GM10248 (cell line): ENCODE measurements at regions not wholly inside any gene's neighbourhood (a gene's known extent, or its start where the extent isn't known, plus 50 kb on each side); places are given as distances from the start of the nearest gene placed in this dataset.

Experiments used
- CTCF ChIA-PET: fragments of 300-600 bp; sonication (Branson Sonifier 250); formaldehyde crosslinking; extraction: SDS; loops from one replicate; lab custom pipeline; 2021; ENCODE audit warnings: antibody characterized with exemption; lab: Yijun Ruan, JAX
- POLR2A ChIA-PET: fragments of 350-650 bp; sonication (Branson Sonifier 250); formaldehyde crosslinking; extraction: SDS; loops from one replicate; lab custom pipeline; 2020; ENCODE audit warnings: antibody characterized with exemption; lab: Yijun Ruan, JAX
- DNase-seq: peaks from one replicate; pipeline ENCODE4 v3.0.0; 2012; ENCODE audit errors: extremely low spot score
- TF ChIP-seq, protein P1 (sequence below): IDR thresholded peaks from 2 replicates; pipeline ENCODE4 v1.5.1; 2012; ENCODE audit warnings: mild to moderate bottlenecking, low read depth; ENCODE audit errors: extremely low read depth, missing control alignments, control extremely low read depth

GRCh38 chrX:69033936-69034335 is 131.3 kb downstream of the PJA1 start:
- ChIA-PET POLR2A (no interaction called here), CTCF (no interaction called here)
- TF ChIP-seq, protein P1, sequence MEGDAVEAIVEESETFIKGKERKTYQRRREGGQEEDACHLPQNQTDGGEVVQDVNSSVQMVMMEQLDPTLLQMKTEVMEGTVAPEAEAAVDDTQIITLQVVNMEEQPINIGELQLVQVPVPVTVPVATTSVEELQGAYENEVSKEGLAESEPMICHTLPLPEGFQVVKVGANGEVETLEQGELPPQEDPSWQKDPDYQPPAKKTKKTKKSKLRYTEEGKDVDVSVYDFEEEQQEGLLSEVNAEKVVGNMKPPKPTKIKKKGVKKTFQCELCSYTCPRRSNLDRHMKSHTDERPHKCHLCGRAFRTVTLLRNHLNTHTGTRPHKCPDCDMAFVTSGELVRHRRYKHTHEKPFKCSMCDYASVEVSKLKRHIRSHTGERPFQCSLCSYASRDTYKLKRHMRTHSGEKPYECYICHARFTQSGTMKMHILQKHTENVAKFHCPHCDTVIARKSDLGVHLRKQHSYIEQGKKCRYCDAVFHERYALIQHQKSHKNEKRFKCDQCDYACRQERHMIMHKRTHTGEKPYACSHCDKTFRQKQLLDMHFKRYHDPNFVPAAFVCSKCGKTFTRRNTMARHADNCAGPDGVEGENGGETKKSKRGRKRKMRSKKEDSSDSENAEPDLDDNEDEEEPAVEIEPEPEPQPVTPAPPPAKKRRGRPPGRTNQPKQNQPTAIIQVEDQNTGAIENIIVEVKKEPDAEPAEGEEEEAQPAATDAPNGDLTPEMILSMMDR: no peak
- DNase-seq: no peak

- TF ChIP-seq, protein P1: no peak
- no peak for DNase-seq
- CTCF ChIA-PET: no interaction called here
- POLR2A ChIA-PET: no interaction called here
Observed at GRCh38 chrX:69032601-69033000, 132.7 kb downstream of the PJA1 start.

- POLR2A ChIA-PET: no interaction called here
- DNase-seq: no peak
- TF ChIP-seq, protein P1: no peak
- CTCF ChIA-PET: no interaction called here
Observed at GRCh38 chrX:69031971-69032391, 133.3 kb downstream of the PJA1 start.

DNA sequence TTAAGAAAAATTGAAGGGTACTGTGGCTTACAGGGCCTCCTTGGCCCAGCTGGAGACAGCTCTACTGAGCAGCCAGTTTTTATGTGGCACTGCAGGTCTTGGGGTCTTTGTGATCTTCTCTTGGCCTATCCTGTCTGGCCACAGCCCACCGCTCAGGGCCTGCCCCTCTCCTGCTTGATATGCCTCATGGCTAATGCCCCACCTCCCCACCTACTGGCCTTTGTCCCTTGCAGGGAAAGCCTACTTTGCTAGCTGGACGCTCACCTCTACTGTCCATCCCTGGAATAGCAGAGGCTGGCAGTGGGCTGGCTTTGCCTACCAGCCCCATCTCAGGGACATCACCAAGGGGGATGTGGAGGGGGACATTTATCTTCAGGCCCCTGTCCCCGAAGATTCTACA is 134.1 kb downstream of the PJA1 start:
- TF ChIP-seq, protein P1: no peak
- POLR2A ChIA-PET: no interaction called here
- DNase-seq: no peak
- CTCF ChIA-PET: interaction anchor here (1.8 kb wide), 1 partner anchor 203 kb away, joined by 5 read pairs; the partner anchor contains the start of gene EFNB1

- ChIA-PET POLR2A (no interaction called here), CTCF (interaction anchor here (1.8 kb wide), 1 partner anchor 201 kb away, joined by 5 read pairs; the partner anchor contains the start of gene EFNB1)
- DNase-seq: no peak
- TF ChIP-seq, protein P1: no peak
Observed at GRCh38 chrX:69029771-69030170, 135.5 kb downstream of the PJA1 start.

DNA sequence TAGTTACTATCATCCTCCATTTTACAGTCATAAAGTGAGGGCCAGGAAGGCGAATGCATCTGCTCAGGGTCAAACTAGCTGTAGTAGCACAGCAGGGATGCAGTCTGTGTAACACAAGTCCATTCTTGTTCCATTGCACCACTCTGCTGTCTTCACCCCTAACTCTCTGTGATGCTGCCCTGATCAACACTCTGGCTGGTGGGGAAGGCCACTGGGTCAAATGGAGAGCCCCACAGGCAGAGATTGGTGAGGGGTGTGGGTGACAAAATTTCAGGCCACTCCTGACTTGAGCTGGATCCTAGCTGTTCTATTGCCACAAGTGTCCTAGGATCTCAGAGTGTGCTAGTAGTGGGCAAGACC is 136.5 kb downstream of the PJA1 start:
- no peak for DNase-seq
- ChIA-PET POLR2A (no interaction called here), CTCF (interaction anchor here (0.8 to 1.6 kb wide), 2 partner anchors 14 to 201 kb away, joined by 3 to 6 read pairs; partner anchors contain the start of gene EFNB1)
- TF ChIP-seq, protein P1: no peak
